Peyer's patch (tissue), 4 donors: ENCODE measurements at regions not wholly inside any gene's neighbourhood (a gene's known extent, or its start where the extent isn't known, plus 50 kb on each side); places are given as distances from the start of the nearest gene placed in this dataset.
A peak's percentile ranks its signal among the peaks of the same experiment; 100 is the strongest.
"Not testable (repeated sequence)": the region's sequence is repeated elsewhere in the genome, so short reads cannot be mapped to it uniquely, and the experiment has no call there.

ENCODE experiments used
- CTCF ChIP-seq, 6 experiments: fragments of 450-650 bp in 4 of 6; fragments of 200-600 bp in 2 of 6; sonication (generic) in 1 of 6; IDR thresholded peaks; one replicate each; pipeline ENCODE4 v1.5.1; 2017 to 2019; ENCODE audit warnings: antibody characterized with exemption in 6 of 6, mild to moderate bottlenecking in 3 of 6, moderate library complexity in 1 of 6
- POLR2A ChIP-seq, 2 donors: fragments of 450-650 bp; IDR thresholded peaks; one replicate each; pipeline ENCODE4 v1.5.1; 2017; ENCODE audit warnings: antibody characterized with exemption in 2 of 2, mild to moderate bottlenecking in 2 of 2, moderate library complexity in 2 of 2

GRCh38 chr1:149636286-149637122 is 52.9 kb downstream of the PPIAL4C start:
- TF ChIP-seq CTCF (IDR thresholded peaks at IDR 0.05), result not testable (repeated sequence)
- peak; percentile 46 to 64 for TF ChIP-seq POLR2A (IDR thresholded peaks at IDR 0.05)
